ENCODE measurements at regions not wholly inside any gene's neighbourhood (a gene's known extent, or its start where the extent isn't known, plus 50 kb on each side); places are given as distances from the start of the nearest gene placed in this dataset.

- ATAC-seq (ENCODE audit: poor library complexity) (no peak), DNase-seq (no peak)
- intact Hi-C loops (cut with DNase I), result no loop called here
Measured at GRCh38 chr6:11929241-11929835, 82.8 kb upstream of the HIVEP1 start.

GRCh38 chr6:11926594-11927407 lies 85.3 kb upstream of the HIVEP1 start:
- intact Hi-C loops (cut with DNase I), result no loop called here
- DNase-seq (no peak), ATAC-seq (ENCODE audit: poor library complexity) (no peak)

GRCh38 chr6:11925805-11926204 lies 86.3 kb upstream of the HIVEP1 start:
- DNase-seq, result no peak
- intact Hi-C loops (cut with DNase I), result no loop called here
- ATAC-seq (ENCODE audit: poor library complexity), result no peak

GRCh38 chr6:11923621-11924020 lies 88.5 kb upstream of the HIVEP1 start:
- intact Hi-C loops (cut with DNase I), result no loop called here
- ATAC-seq (ENCODE audit: poor library complexity), result no peak

GRCh38 chr6:11922901-11923300 lies 89.2 kb upstream of the HIVEP1 start:
- DNase-seq (no peak), ATAC-seq (ENCODE audit: poor library complexity) (no peak)
- intact Hi-C loops (cut with DNase I), result no loop called here

More at GRCh38 chr6:11923621-11924020, 88.5 kb upstream of the HIVEP1 start:
- no peak for DNase-seq

GRCh38 chr6:11921751-11922150 lies 90.4 kb upstream of the HIVEP1 start:
- intact Hi-C loops (cut with DNase I), result no loop called here
- no peak for DNase-seq
- ATAC-seq (ENCODE audit: poor library complexity), result no peak

- DNase-seq, result peak; percentile 67
Measured at GRCh38 chr6:11921017-11921438, 91.1 kb upstream of the HIVEP1 start.

GRCh38 chr6:11920566-11920965 lies 91.5 kb upstream of the HIVEP1 start:
- ATAC-seq (ENCODE audit: poor library complexity), result no peak
- intact Hi-C loops (cut with DNase I), result no loop called here
- DNase-seq, result no peak

More at GRCh38 chr6:11921017-11921438, 91.1 kb upstream of the HIVEP1 start:
- peak; percentile 89 for ATAC-seq (ENCODE audit: poor library complexity)
- intact Hi-C loops (cut with DNase I), result no loop called here

GRCh38 chr6:11919771-11920440 lies 92.2 kb upstream of the HIVEP1 start:
- no peak for DNase-seq
- no peak for ATAC-seq (ENCODE audit: poor library complexity)
- intact Hi-C loops (cut with DNase I), result no loop called here

- intact Hi-C loops (cut with DNase I), result no loop called here
- ATAC-seq (ENCODE audit: poor library complexity), result no peak
- no peak for DNase-seq
Measured at GRCh38 chr6:11918739-11919605, 93.1 kb upstream of the HIVEP1 start.

GRCh38 chr6:11917951-11918738 lies 94.0 kb upstream of the HIVEP1 start:
- no peak for DNase-seq
- intact Hi-C loops (cut with DNase I), result no loop called here
- ATAC-seq (ENCODE audit: poor library complexity), result peak; percentile 33

GRCh38 chr6:11912420-11912819 lies 99.7 kb upstream of the HIVEP1 start:
- intact Hi-C loops (cut with DNase I), result no loop called here
- DNase-seq (no peak), ATAC-seq (ENCODE audit: poor library complexity) (no peak)

GRCh38 chr6:11911538-11911937 lies 100.6 kb upstream of the HIVEP1 start:
- DNase-seq (no peak), ATAC-seq (ENCODE audit: poor library complexity) (no peak)
- intact Hi-C loops (cut with DNase I), result no loop called here

- no peak for ATAC-seq (ENCODE audit: poor library complexity)
Measured at GRCh38 chr6:11909696-11910132, 102.4 kb upstream of the HIVEP1 start.

GRCh38 chr6:11908436-11909105 lies 103.5 kb upstream of the HIVEP1 start:
- ATAC-seq (ENCODE audit: poor library complexity) (no peak), DNase-seq (no peak)
- intact Hi-C loops (cut with DNase I), result no loop called here

More at GRCh38 chr6:11909696-11910132, 102.4 kb upstream of the HIVEP1 start:
- intact Hi-C loops (cut with DNase I), result no loop called here
- no peak for DNase-seq

GRCh38 chr6:11903645-11904044 lies 108.5 kb upstream of the HIVEP1 start:
- DNase-seq (no peak), ATAC-seq (ENCODE audit: poor library complexity) (no peak)
- intact Hi-C loops (cut with DNase I), result no loop called here

- intact Hi-C loops (cut with DNase I), result no loop called here
- no peak for DNase-seq
- ATAC-seq (ENCODE audit: poor library complexity), result no peak
Measured at GRCh38 chr6:11902527-11902926, 109.6 kb upstream of the HIVEP1 start.
